Stimulated activated CD8-positive, alpha-beta memory T cell treated with anti-CD3 and anti-CD28 coated beads, Interleukin-4, amount 100 ng/mL, for 1 hour (primary cell): ENCODE measurements at regions not wholly inside any gene's neighbourhood (a gene's known extent, or its start where the extent isn't known, plus 50 kb on each side); places are given as distances from the start of the nearest gene placed in this dataset.

Source experiments
- DNase-seq, 2 donors: peaks; one replicate each; pipeline ENCODE4 v3.0.0-alpha.2; 2020; ENCODE audit warnings: low read depth in 2 of 2, low spot score in 1 of 2

DNA sequence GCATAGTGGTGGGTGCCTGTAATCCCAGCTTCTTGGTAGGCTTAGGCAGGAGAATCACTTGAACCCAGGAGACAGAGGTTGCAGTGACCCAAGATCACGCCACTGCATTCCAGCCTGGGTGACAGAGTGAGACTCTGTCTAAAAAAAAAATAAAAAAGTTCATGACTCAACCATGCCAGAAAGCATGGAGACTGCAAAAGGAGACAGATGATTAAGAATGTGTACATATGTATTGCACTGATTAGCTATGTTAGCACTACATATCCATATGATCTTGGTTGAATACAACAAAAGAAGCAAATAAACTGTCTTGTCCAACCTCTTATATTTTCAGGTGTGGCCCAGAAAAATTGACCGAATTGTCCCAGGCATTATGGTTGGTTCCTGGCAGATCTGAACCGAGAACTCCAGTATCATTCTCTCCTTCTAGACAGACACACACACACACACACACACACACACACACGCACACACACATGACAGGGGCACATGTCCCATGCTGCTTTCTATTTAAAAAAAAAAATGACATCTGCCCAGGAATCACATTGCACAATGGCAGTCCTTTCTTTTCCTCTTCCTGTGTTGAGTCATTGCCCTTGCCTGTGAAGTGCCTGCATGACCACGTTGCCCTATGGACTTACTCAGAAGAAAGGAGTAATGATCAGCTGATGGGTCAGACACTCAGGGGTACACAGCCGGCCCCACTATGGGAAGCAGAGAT is 65.6 kb downstream of the MYCN start:
- no peak for DNase-seq

DNA sequence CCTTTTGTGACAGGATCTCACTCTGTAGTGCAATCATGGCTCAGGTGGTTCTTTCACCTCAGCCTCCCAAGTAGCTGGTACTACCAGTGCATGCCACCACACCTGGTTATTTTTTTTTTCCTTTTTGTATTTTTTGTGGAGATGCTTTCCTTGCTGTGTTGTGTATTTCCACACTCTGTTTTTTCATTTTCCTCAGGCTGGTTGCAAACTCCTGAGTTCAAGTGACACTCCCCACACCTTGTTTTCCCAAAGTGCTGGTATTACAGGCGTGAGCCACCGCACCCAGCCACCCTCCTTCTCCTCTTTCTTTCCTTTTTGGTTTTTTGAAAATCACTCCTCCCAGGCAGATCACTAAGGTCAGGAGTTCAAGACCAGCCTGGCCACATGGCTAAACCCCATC is 65.0 kb downstream of the MYCN start:
- DNase-seq = no peak

DNA sequence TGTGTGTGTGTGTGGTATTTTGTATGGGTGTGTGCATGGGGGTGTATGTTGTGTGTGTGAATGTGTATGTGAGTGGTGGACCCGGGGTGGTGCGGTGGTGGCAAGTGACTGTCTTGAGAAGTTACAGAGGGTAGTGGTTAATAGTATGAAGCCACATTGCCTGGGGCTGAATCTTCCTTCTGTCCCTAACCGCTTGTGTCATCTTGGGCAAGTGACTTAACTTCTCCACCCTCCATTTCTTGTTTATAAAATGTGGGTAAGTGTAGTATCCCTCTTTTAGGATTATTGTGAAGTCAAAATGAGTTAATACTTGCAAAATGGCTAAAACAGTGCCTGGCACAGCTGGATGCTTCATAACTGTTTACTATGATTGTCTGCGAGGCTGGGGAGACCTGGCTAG is 63.5 kb downstream of the MYCN start:
- no peak for DNase-seq

DNA sequence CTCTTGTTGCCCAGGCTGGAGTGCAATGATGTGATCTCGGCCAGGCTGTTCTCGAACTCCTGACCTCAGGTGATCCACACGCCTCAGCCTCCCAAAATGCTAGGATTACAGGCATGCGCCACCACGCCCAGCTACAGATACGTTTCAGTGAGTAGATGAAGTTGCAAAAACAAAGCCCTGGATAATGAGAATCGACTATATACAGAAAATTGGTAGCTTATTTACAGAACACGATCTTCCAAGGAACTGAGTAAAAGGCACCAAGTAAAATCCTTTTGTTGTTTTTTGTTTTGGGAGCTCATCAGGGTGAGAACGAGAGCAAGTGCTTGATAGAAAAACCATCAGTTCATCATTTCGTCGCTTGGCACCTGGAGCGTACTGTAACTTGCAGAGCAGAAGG is 62.8 kb downstream of the MYCN start:
- no peak for DNase-seq

DNA sequence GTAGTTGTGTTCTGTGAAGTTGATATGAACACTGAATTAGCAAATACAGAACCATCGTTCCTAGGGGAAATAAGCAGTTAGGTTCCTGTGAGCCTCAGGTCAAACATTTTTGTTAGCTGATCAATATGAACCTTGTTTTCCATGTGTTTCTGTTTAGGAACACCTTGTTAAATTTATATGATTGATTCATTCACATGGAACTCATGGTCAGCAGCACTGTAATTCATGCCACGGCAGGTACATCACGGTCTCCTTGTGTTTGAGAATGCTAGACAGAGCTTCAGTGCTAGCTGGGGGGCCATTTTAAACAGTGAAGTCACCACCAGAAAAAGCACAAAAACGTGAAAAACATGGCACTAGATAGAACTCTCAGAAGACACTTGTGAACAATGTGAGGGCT is 62.2 kb downstream of the MYCN start:
- DNase-seq = no peak

DNA sequence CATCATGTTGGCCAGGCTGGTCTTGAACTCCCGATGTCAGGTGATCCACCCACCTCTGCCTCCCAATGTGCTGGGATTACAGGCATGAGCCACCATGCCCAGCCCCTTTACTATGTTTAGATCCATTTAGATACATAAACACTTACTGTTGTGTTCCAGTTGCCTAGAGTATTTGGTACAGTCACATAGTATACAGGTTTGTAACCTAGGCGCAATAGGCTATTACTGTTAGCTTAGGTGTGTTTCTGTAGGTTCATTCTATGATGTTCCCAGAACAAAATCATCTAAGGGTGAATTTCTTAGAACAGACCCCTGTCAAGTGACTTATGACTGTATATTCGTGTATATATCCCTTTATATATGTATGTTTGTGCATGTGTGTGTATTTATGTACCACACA is 61.8 kb downstream of the MYCN start:
- DNase-seq = no peak

DNA sequence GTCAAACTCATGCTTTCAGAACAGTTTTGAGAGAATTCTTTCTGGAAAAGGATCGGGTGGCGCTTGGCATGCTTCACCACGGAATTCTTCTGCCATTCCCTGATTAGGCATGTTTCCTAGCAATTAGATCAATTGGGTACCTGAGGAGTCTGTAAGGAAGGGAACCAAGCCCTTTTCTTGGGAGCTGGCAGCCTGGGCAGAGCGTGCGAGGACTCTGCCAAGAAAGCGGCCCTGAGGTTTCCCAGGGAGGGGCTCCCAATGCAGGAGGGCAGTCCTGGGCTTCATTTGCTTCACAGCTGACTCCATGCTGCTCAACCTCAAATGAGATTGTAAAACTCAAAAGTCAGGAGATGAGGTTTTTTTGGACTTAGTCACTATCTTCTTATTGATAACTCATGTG is 60.3 kb downstream of the MYCN start:
- no peak for DNase-seq

DNA sequence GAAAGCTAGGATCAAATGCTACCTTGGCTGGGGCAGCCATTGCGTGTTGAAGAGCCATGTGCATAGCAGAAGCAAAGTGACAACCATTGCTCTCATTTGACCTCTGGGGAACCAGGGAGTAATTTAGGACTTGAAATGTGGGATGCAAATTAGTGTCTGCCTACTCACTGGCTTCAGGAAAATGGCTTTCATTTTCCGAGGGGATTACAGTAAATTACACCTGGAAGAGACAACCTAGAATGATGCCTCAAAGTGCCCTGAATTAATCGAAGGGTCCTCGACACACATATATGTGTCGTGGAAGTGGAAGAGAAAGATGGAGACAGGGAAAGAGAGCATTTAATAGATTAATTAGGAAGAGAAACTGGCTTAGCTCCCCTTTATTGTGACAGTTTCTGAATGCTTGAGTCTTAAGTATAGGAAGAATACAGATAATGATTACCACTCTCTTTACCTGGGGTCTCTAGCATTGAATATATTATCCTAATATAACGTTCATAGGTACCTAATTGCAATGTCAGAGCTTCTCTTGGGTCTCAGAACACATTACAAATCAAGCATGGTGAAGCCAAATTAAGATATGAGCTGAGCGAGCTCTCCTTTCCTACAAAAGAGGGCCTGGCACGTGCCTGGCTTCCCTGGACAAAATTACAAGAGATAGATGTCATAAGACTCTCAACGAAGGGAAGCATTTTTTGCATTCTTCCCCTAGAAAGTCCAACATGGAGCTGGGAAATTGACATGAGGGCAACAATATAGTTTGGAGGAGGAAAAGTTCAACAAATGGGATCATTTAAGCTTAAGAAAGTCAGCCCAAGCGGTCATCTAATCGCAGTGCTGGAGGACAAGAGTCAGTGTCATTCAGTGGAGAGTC is 59.5 kb downstream of the MYCN start:
- no peak for DNase-seq

DNA sequence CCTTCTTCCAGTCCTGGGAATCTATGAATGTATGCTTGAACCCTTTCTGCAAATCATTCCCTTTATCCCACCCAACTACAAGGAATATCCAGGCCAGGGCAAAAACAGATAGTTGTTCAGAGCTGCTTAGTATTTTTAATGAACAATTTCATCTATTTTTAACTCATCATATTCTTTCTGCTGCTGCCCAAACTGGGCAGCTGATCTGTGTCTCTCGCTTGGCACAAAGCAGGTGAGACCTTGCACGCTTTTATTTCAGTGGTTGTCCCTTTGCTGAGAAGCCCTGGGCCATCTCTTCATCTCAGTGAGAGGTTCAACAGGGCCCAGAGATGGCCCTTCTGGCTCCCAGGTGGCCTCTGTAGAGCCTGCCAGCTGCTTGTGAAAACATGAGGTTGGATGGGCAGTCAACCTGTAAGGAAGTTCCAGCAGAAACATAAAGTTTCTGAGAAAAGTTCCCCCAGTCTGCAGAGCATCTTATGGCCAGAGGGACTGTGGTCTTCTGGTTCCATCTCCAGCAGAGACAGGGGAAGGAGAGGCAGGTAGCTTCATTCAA is 57.5 kb downstream of the MYCN start:
- no peak for DNase-seq

DNA sequence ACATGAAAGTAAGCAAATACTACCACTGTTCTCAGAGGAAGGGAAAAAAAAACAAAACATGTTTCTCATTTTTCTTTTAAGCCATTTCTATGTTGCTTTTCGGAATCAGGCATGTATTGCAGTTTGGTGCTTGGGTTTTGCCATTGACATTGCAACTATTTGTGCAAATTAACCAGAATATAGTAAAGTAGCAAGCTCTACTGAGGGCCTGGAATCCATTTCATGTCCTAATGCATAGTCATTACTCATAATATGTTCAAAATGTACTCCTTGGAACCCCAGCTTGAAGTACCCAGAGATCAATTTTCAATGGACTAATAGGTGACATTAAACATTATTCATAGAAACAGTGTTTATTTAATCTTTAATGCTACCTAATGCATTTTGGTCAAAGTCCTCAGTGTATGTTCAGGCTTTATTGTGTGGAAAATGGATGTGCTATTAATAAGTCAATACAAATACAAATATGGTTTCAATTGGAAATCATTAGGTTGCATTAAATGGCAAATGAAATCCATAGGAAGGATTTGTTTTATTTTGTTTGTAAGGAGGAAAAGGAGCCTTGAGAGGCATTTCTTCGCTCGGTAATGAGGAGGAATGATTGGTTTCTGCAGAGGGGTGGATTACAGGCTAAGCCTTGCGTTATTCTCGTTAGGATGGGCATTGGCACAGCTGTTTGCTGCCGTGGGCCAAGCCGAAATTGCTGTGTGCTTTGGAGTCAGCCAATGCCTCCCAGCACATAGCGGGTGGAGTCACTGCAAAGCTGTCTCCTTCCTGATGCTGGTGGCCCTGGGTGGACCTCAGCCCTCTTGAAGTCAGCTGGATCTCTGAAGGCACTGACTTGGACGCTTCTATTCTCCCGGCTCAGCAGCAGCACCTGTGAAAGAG is 56.4 kb downstream of the MYCN start:
- DNase-seq = no peak
